Panc1 (cell line): ENCODE measurements at regions not wholly inside any gene's neighbourhood (a gene's known extent, or its start where the extent isn't known, plus 50 kb on each side); places are given as distances from the start of the nearest gene placed in this dataset.

Experiments used
- ATAC-seq: fragments of 200-7000 bp; cut with Tn5 transposase; 2 replicates; pipeline ENCODE4 v1.9.1; 2020; ENCODE audit warnings: mild to moderate bottlenecking, moderate library complexity
- BruUV-seq: library from RNA; stranded (reverse); fragments of 400-500 nt; replicated peaks from 2 replicates; lab custom pipeline; 2021; lab: Mats Ljungman, UMichigan
- CTCF ChIA-PET: fragments of 300-600 bp; sonication (Branson Sonifier 250); formaldehyde crosslinking; loops from one replicate; lab custom pipeline; 2022; ENCODE audit warnings: antibody characterized with exemption; lab: Charles Lee
- POLR2A ChIA-PET: fragments of 300-600 bp; sonication (Branson Sonifier 250); formaldehyde crosslinking; loops from one replicate; lab custom pipeline; 2022; ENCODE audit warnings: antibody characterized with exemption; lab: Charles Lee
- DNase-seq: peaks from one replicate; pipeline ENCODE4 v3.0.0-alpha.2; 2010; ENCODE audit warnings: low read depth, low spot score
- H3K27ac ChIP-seq: 2 replicates; pipeline ENCODE4 v1.5.1; 2011; ENCODE audit warnings: mild to moderate bottlenecking, low read length, inconsistent platforms
- H3K27me3 ChIP-seq: fragments of 200-500 bp; sonication (Bioruptor generic); 2 replicates; pipeline ENCODE4 v1.6.0; 2014; ENCODE audit warnings: low read length, inconsistent platforms; ENCODE audit not compliant: control insufficient read depth, insufficient read depth
- H3K36me3 ChIP-seq: fragments of 200-500 bp; sonication (Bioruptor generic); 2 replicates; pipeline ENCODE4 v1.5.1; 2014; ENCODE audit warnings: inconsistent platforms, mild to moderate bottlenecking, low read length, moderate library complexity; ENCODE audit not compliant: control insufficient read depth, insufficient read depth
- H3K4me1 ChIP-seq: 2 replicates; pipeline ENCODE4 v1.5.1; 2011; ENCODE audit warnings: inconsistent platforms, mild to moderate bottlenecking, low read length, moderate library complexity; ENCODE audit not compliant: control insufficient read depth, insufficient read depth
- H3K4me3 ChIP-seq, 2 experiments: 2 replicates each; pipeline ENCODE4 v1.5.1; 2011 to 2012; ENCODE audit warnings: low read depth in 2 of 2, low read length in 2 of 2, mild to moderate bottlenecking in 2 of 2, inconsistent platforms in 1 of 2, moderate library complexity in 1 of 2
- H3K9me3 ChIP-seq: fragments of 200-500 bp; sonication (Bioruptor generic); 2 replicates; pipeline ENCODE4 v1.5.1; 2014; ENCODE audit warnings: low read depth, mild to moderate bottlenecking, inconsistent platforms, low read length, moderate library complexity; ENCODE audit not compliant: control insufficient read depth, insufficient read depth
- CTCF ChIP-seq: fragments of 450-650 bp; IDR thresholded peaks from 2 replicates; pipeline ENCODE4 v1.5.1; 2017; ENCODE audit warnings: mild to moderate bottlenecking
- POLR2AphosphoS5 ChIP-seq: IDR thresholded peaks from 2 replicates; pipeline ENCODE4 v1.6.1; 2012; ENCODE audit warnings: mild to moderate bottlenecking, low read depth, low read length, moderate library complexity
- SIN3A ChIP-seq: IDR thresholded peaks from 2 replicates; pipeline ENCODE4 v1.6.1; 2012; ENCODE audit warnings: low read depth, mild to moderate bottlenecking, low read length, moderate library complexity, borderline replicate concordance; ENCODE audit not compliant: insufficient read depth
- TCF7L2 ChIP-seq: IDR thresholded peaks from 2 replicates; pipeline ENCODE4 v1.6.1; 2011; ENCODE audit warnings: mild to moderate bottlenecking, low read depth, low read length, inconsistent platforms
- in situ Hi-C: cut with HindIII; loops from 2 replicates; pipeline ENCODE4 v1.10.0; 2016; ENCODE audit warnings: low sequenced_read_pairs, low pct_unique_long_range_greater_than_20kb
- intact Hi-C: fragments of 100-400 bp; cut with micrococcal nuclease; formaldehyde crosslinking; loops from one replicate; pipeline ENCODE4 v1.10.0; 2022; ENCODE audit not compliant: unreplicated experiment
- TF ChIP-seq, protein P1 (sequence below), 2 experiments: IDR thresholded peaks; 2 replicates each; pipeline ENCODE4 v1.6.1; 2011 to 2012; ENCODE audit warnings: low read depth in 2 of 2, control low read depth in 1 of 2, low read length in 1 of 2, mild to moderate bottlenecking in 1 of 2, moderate library complexity in 1 of 2; ENCODE audit not compliant: insufficient read depth in 1 of 2

DNA sequence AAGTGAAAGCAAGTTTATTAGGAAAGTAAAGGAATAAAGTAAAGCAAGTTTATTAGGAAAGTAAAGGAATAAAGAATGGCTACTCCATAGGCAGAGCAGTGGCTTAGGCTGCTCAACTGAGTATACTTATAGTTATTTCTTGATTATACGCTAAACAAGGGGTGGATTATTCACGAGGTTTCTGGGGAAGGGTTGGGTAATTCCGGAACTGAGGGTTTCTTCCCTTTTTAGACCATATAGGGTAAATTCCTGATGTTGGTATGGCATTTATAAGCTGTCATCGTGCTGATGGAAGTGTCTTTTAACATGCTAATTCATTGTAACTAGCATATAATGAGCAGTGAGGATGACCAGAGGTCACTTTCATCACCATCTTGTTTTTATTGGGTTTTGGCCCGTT, 194.3 kb downstream of the DLEU7 start:
- DNase-seq (no peak), ATAC-seq (no peak)
- in situ Hi-C loops (no loop called here), intact Hi-C loops (no loop called here)
- Histone ChIP-seq H3K36me3 (no peaks in the 10 kb centered on the region), H3K9me3 (no peaks in the 10 kb centered on the region), H3K27me3 (no peaks in the 10 kb centered on the region), H3K4me3 (no peak overlapping the region), H3K27ac (no peak overlapping the region), H3K4me1 (no peaks in the 10 kb centered on the region; the same call in 1 of the 2 replicates)
- BruUV-seq = no TSS peak
- ChIA-PET POLR2A (no interaction called here), CTCF (no interaction called here)
- TF ChIP-seq CTCF = no peak
- TF ChIP-seq, protein P1, sequence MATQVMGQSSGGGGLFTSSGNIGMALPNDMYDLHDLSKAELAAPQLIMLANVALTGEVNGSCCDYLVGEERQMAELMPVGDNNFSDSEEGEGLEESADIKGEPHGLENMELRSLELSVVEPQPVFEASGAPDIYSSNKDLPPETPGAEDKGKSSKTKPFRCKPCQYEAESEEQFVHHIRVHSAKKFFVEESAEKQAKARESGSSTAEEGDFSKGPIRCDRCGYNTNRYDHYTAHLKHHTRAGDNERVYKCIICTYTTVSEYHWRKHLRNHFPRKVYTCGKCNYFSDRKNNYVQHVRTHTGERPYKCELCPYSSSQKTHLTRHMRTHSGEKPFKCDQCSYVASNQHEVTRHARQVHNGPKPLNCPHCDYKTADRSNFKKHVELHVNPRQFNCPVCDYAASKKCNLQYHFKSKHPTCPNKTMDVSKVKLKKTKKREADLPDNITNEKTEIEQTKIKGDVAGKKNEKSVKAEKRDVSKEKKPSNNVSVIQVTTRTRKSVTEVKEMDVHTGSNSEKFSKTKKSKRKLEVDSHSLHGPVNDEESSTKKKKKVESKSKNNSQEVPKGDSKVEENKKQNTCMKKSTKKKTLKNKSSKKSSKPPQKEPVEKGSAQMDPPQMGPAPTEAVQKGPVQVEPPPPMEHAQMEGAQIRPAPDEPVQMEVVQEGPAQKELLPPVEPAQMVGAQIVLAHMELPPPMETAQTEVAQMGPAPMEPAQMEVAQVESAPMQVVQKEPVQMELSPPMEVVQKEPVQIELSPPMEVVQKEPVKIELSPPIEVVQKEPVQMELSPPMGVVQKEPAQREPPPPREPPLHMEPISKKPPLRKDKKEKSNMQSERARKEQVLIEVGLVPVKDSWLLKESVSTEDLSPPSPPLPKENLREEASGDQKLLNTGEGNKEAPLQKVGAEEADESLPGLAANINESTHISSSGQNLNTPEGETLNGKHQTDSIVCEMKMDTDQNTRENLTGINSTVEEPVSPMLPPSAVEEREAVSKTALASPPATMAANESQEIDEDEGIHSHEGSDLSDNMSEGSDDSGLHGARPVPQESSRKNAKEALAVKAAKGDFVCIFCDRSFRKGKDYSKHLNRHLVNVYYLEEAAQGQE (IDR thresholded peaks at IDR 0.05; ENCODE audit: insufficient read depth in 1 of 2, low read depth in 2 of 2, low read length in 1 of 2) = no peak
- TF ChIP-seq TCF7L2 = no peak
- TF ChIP-seq POLR2AphosphoS5 = no peak
- no peak for TF ChIP-seq SIN3A

GRCh38 chr13:50650592-50651504, 192.6 kb downstream of the DLEU7 start:
- Histone ChIP-seq H3K36me3 (no peaks in the 10 kb centered on the region), H3K9me3 (no peaks in the 10 kb centered on the region), H3K27ac (no peak overlapping the region; the same call in 1 of the 2 replicates), H3K4me1 (no peaks in the 10 kb centered on the region; the same call in 1 of the 2 replicates), H3K4me3 (no peak overlapping the region), H3K27me3 (no peaks in the 10 kb centered on the region)
- ChIA-PET CTCF (no interaction called here), POLR2A (no interaction called here)
- in situ Hi-C loops (no loop called here), intact Hi-C loops (no loop called here)
- ATAC-seq (no peak), DNase-seq (peak; percentile 1)
- BruUV-seq = no TSS peak
- no peak for TF ChIP-seq TCF7L2
- no peak for TF ChIP-seq CTCF
- no peak for TF ChIP-seq SIN3A
- TF ChIP-seq, protein P1 (IDR thresholded peaks at IDR 0.05; ENCODE audit: insufficient read depth in 1 of 2, low read depth in 2 of 2, low read length in 1 of 2) = no peak
- TF ChIP-seq POLR2AphosphoS5 = no peak
